ENCODE measurements at regions not wholly inside any gene's neighbourhood (a gene's known extent, or its start where the extent isn't known, plus 50 kb on each side); places are given as distances from the start of the nearest gene placed in this dataset.
"Not testable (repeated sequence)": the region's sequence is repeated elsewhere in the genome, so short reads cannot be mapped to it uniquely, and the experiment has no call there.

GRCh38 chr13:57909833-57910232 lies 278.3 kb downstream of the PCDH17 start:
- not testable (repeated sequence) for DNase-seq (ENCODE audit: low read depth in 2 of 2)

- DNase-seq (ENCODE audit: low read depth in 2 of 2), result no peak
Observed at GRCh38 chr13:57918086-57918485, 286.5 kb downstream of the PCDH17 start.

- DNase-seq (ENCODE audit: low read depth in 2 of 2), result no peak
Observed at GRCh38 chr13:57918913-57919312, 287.4 kb downstream of the PCDH17 start.

GRCh38 chr13:57925250-57925649 lies 293.7 kb downstream of the PCDH17 start:
- DNase-seq (ENCODE audit: low read depth in 2 of 2), result no peak

- no peak for DNase-seq (ENCODE audit: low read depth in 2 of 2)
Observed at GRCh38 chr13:57925751-57926150, 294.2 kb downstream of the PCDH17 start.

GRCh38 chr13:57932061-57932460 lies 300.5 kb downstream of the PCDH17 start:
- no peak for DNase-seq (ENCODE audit: low read depth in 2 of 2)

GRCh38 chr13:57933606-57934005 lies 302.1 kb downstream of the PCDH17 start:
- no peak for DNase-seq (ENCODE audit: low read depth in 2 of 2)

GRCh38 chr13:57935965-57936364 lies 304.4 kb downstream of the PCDH17 start:
- DNase-seq (ENCODE audit: low read depth in 2 of 2), result no peak

- no peak for DNase-seq (ENCODE audit: low read depth in 2 of 2)
Observed at GRCh38 chr13:57946361-57946760, 314.8 kb downstream of the PCDH17 start.

- DNase-seq (ENCODE audit: low read depth in 2 of 2), result no peak
Observed at GRCh38 chr13:57948884-57949283, 317.3 kb downstream of the PCDH17 start.

GRCh38 chr13:57969951-57970350 lies 338.4 kb downstream of the PCDH17 start:
- no peak for DNase-seq (ENCODE audit: low read depth in 2 of 2)

GRCh38 chr13:57970404-57970803 lies 338.9 kb downstream of the PCDH17 start:
- DNase-seq (ENCODE audit: low read depth in 2 of 2), result no peak

GRCh38 chr13:57982782-57983181 lies 351.2 kb downstream of the PCDH17 start:
- no peak for DNase-seq (ENCODE audit: low read depth in 2 of 2)

- DNase-seq (ENCODE audit: low read depth in 2 of 2), result no peak
Observed at GRCh38 chr13:57988276-57988675, 356.7 kb downstream of the PCDH17 start.

GRCh38 chr13:57991041-57991440 lies 359.5 kb downstream of the PCDH17 start:
- no peak for DNase-seq (ENCODE audit: low read depth in 2 of 2)

- DNase-seq (ENCODE audit: low read depth in 2 of 2), result no peak
Observed at GRCh38 chr13:57992416-57992815, 360.9 kb downstream of the PCDH17 start.

- DNase-seq (ENCODE audit: low read depth in 2 of 2), result no peak
Observed at GRCh38 chr13:57996717-57997116, 365.2 kb downstream of the PCDH17 start.

GRCh38 chr13:58004751-58005150 lies 373.2 kb downstream of the PCDH17 start:
- no peak for DNase-seq (ENCODE audit: low read depth in 2 of 2)

- no peak for DNase-seq (ENCODE audit: low read depth in 2 of 2)
Observed at GRCh38 chr13:58018020-58018419, 386.5 kb downstream of the PCDH17 start.

GRCh38 chr13:58018865-58019264 lies 387.3 kb downstream of the PCDH17 start:
- DNase-seq (ENCODE audit: low read depth in 2 of 2), result no peak

- no peak for DNase-seq (ENCODE audit: low read depth in 2 of 2)
Observed at GRCh38 chr13:58024103-58024502, 392.6 kb downstream of the PCDH17 start.

- DNase-seq (ENCODE audit: low read depth in 2 of 2), result no peak
Observed at GRCh38 chr13:58025821-58026220, 394.3 kb downstream of the PCDH17 start.

- no peak for DNase-seq (ENCODE audit: low read depth in 2 of 2)
Observed at GRCh38 chr13:58032676-58033460, 401.3 kb downstream of the PCDH17 start.

- no peak for DNase-seq (ENCODE audit: low read depth in 2 of 2)
Observed at GRCh38 chr13:58043971-58044370, 412.4 kb downstream of the PCDH17 start.

All from stimulated activated CD8-positive, alpha-beta memory T cell treated with anti-CD3 and anti-CD28 coated beads, Interleukin-7, amount 100 ng/mL, for 4 hours (primary cell).